GM18867 (cell line): ENCODE measurements at regions not wholly inside any gene's neighbourhood (a gene's known extent, or its start where the extent isn't known, plus 50 kb on each side); places are given as distances from the start of the nearest gene placed in this dataset.

Source experiments
- ATAC-seq: cut with Tn5 transposase; IDR thresholded peaks from one replicate; pipeline ENCODE4 v1.9.1; 2021; ENCODE audit warnings: mild to moderate bottlenecking, moderate library complexity; ENCODE audit not compliant: unreplicated experiment

DNA sequence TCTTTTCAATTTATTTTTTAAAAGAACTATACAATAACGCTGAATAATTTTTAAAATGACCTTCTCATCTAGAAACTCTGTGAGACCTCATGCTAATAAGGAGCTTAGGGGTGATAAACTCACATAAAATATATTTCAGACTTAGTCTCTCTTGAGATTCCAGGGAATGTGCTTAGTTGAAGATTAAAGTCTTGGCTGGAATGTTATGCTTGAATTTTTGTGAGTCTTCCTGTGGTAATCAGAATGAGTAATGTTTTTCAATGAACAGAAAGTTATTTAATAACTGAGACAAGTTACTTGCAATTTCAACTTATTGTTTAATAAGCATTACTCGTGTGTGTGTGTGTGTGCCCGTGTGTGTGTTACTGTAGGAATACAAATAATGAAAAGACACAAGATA, 379.9 kb upstream of the EPHA7 start:
- ATAC-seq, result no peak

DNA sequence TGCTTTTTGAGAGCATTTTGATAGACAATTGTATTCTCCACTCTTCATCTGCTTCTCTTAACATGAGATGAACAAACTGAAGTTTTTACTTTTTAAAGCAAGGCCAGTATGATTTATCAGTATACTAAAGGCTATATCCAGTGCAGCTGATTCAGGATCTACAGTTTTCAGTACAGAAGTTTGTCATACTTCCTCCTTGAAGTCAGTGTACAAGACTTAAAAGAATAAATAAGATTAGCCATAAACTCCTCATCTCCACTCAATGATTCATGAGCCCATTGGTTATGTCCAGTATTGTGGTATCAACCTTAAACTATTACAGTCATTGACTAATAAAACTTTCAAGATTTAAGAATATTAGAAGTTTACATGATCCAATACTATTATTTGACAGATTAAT, 374.8 kb upstream of the EPHA7 start:
- ATAC-seq, result no peak

DNA sequence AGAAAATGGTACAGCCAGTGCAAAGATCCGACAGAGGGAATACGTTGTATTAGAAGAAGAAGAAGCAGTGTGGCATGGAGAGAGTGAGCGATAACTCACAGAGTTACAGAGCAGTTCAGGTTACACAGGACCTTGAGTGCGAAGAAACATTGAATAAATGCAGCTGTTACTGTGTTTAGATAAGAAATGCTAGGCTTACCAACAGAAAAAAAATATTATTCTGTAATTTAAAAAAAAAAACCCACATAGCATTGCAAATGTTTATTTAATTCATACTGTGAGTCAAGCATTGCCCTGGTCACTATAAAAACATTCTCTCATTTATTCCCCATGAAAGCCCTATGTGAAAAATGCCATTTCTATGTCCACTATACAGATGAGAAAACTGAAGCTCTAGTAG, 373.4 kb upstream of the EPHA7 start:
- no peak for ATAC-seq

DNA sequence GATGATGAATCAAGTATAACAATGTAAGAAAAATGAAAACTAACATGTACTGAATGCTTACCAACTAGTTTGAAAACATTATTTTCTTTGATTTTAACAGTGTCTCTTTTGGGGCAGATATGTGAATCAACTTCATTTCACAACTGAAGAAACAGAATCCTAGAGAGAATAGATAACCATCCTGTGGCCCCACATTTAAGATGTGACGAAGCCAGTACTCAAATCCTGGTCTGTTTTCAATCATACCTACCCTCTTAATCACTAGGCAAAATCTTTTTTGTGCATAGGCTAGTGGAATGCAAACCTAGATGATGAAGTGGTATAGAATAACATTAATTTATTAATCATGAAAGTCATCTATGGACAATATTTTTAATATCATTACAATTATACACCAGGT, 371.6 kb upstream of the EPHA7 start:
- ATAC-seq, result no peak

DNA sequence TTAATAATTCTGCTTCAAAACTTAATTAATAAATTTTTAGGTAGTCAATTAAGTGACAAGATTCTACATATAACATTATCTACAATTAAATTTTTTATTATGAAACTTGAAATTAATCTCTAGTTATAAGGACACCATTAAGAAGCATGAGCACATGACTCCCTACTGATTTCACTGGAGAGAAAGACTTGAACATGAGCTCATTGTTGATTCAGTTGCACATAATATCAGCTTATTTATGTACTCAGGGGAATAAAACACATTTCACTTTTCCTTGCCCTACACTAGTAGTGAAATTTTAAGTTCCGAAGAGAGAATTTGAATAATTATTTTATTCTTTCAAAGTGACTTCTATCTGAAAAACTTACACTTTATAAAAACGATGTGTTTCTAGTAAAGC, 370.2 kb upstream of the EPHA7 start:
- no peak for ATAC-seq

DNA sequence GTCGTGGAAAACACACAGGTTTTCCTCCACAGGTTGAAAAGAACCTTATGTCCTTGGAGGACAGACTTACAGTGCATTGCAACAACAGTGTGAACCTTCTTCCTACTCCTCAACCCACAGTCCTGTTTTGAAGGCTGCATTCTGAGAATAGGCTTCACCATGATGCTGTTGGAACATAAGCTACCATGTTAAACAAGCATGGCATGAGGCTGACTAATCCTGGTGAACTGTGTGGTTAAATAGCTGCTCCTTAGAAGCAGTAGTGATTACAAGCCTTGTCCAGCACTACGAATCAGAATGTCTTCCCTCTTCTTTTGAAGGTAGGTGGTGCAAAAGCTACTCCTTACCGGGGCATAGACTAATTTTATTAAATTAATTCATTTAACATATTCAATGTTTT, 368.5 kb upstream of the EPHA7 start:
- ATAC-seq, result no peak

DNA sequence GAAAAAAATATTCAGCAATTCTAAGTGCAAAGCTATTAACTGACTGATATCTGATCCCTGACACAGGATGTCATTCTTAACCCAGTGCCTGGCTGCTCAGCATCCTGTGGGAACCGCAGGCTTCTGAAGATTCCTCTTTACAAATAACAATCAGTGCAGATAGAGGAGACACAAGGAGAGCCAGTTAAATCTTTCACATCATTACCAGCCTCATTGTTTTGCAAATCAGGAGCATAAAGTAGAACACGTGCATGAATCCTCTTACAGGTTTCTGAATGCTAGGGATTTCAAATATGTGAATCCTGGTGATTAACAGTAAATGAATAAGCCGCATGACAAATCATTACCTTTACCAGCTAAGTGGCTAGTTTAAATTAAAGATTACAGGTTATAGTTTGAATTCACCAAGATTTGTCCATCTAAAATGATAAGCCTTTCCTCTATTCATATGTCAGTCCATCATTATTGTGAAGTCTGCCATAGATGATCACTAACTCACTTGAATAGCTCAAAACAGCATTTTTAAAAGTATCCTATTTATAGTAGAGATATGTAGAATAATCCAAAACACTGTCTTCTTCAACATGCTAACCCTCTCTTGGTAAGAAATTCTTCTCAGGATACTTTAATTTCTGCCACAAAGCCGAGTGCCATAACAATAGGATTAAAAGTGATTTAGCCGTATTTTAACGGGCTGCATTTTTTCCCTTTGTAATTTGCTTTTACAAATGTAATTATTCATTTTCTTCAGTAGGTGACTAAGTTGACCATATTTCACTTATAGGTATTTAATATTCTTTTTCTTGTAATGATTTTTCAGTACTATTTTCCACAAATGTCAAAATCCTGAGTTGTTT, 367.3 kb upstream of the EPHA7 start:
- ATAC-seq, result no peak

DNA sequence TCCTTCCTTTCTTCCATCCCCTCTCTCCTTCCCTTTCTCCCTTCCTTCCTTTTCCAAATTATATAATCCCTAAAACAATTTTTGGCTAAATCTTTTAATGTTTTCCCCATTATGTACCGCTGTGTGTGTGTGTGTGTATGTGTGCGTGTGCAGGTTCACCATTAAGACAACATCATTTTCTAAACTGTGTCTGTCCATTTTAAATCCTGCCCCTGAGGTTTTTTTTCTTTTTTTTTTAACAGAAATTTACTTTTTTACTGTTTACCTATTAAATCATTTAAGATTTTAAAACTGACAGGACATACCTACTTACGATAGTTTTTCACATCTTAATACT, 366.3 kb upstream of the EPHA7 start:
- ATAC-seq, result no peak

DNA sequence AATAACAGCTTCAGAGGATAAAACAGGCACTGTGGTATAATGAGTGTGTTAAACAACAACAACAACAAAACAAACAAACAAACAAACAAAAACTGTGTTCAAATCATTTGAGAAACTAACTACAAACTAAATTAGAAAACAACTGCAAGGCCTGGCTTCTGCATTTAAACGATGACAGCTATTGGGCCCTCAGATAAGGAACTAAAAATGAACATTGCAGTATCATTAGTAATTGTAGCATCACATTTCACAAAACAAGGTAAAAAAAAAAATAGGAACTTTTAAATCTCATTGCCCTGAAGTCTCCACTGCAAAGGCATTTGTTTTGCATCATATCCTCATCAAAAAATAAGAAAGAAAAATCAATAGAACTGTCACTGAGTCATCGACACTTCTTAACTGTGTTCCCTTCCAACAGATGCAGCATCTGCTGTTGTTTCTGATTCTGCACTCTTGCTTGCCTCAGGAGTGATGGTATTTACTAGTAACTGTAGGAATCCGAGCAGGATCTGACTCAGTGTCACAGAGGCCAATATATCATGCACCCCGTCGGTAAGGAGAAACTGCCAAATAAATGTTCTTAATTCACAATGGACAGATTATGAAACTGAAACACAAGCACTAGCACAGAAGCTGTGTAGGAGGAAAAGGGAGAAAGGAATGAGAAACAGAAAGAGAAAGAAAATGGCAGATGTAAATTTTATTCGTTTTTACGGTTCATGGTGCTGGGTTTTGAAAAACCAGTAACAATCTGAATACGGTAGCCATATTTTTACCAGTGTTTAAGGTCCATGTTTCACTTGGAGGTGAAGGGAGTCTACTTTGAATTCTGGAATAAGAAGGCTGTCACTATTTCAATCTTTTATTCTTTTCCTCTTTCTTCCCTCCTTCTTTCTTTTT, 365.7 kb upstream of the EPHA7 start:
- ATAC-seq, result peak; percentile 48

DNA sequence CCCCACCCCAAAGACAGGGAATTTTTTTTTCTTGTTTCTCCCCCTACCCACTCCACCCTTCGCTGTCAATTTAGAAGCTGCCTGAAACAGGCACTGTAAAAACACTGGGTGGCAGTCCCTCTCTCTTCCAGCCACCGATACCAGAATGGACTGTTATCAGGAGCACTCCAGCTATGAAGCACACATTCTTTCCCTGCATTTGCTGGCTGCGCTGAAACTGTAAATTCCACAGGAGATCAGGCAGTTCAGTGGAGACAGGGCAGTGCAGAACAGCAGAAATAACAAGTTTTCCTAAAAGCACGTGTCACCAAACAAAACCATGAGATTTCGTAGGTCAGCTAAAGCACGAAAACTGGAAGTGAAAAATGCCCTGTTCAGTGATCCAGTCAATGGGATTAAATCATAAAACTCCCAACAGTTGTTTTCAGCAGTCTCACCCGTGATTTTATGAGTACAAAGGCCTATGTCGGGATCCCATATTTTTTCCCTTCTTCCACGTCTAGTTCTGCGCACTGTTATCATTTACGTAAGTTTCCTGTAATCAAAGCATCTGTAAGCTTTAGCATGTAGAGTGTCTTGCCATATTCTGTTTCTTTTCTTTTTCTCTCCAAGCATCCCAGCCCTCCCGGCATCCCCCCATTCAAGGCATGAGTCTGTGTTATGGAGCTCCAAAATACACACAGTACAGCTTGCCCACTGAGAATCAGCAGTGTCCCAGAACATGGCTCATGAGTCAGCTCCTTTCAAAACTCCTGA, 359.9 kb upstream of the EPHA7 start:
- ATAC-seq, result no peak

DNA sequence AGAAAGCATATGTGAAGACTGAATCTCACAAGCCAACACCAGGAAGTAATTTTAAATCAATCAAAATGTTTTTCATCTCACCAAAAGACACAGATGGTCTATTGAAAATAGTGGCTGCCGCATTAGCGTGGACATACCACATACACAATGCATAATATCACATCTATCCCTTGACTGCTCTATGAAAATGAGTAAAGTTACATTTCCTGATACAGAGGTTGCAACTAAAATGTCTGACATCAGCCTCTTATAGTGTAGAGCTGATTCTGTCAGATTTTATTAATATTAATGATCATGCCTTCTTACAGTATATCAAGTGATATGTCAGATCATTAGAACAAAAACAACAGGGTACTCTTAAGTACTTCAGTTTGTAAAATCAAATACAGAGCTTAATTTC, 339.8 kb upstream of the EPHA7 start:
- ATAC-seq, result no peak

DNA sequence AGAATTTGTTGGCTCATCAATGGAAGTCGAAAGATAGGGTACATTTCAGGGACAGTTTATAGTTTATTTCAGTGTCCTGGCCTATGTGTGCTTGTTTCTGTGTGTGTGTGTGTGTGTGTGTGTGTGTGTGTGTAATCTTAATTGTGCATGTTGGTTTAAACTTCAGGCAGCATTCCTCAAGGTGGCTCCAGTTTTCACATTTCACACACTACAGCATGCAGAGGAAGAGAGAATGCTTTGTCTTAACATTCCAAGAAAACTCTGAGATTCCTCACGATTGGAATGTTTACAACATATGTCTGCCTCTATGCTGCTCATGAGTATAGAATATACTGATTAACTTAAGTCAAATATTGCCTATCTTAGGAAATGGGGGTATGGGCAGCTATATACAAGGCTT, 332.6 kb upstream of the EPHA7 start:
- ATAC-seq, result no peak

DNA sequence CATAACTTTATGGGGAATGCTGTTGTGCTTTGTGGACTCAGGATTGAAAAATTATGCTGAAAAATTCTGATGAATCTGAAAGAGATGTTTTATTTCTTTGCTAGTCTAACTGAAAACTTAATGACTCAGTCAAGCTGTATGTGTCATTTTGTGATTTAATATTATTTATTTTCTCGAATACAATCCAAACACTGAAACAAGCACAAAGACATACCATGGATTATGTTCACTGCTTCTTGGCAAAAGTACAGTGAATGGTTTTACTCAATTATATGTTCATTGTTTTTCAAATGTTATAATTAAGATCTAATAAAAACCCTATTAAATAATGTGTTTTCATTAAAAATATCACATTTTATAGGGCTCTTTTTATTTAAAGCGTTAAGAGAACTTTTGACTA, 330.6 kb upstream of the EPHA7 start:
- no peak for ATAC-seq

DNA sequence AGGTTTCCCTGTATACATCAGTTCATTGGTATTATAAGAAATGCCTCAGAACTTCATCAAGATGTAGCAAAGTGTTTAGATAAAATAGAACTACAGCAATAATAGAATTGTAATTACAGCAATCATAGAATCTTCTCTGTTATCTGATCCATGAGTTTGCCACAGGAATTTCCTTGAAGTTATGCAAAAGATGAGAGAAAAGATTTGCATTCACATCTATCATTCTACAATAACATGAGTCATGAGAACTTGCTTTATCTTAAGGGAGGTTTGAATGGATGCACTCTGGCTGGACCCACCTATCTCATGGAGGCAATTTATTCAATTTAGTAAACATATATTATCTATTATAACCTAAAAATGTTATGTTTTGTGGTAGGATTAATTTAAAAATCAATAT, 329.8 kb upstream of the EPHA7 start:
- no peak for ATAC-seq

DNA sequence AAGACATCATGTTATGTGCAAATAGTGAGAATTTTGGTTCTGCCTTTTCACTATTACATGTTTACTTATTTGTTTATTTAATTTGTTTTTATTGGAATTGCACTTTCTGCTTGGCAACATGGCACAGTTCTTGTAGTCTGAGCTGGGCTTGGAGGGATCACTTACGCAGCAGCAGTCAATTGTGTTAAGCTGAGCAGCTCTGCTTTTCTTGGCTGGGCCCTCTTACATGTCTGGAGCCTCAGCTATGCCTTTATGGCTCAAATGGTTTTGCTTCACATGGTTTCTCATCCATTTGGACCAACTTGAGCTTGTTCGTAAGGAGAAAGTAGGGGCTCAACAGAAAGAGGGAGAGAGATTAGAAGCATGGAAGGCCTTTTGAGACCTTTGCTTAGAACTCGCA, 327.5 kb upstream of the EPHA7 start:
- ATAC-seq, result no peak

DNA sequence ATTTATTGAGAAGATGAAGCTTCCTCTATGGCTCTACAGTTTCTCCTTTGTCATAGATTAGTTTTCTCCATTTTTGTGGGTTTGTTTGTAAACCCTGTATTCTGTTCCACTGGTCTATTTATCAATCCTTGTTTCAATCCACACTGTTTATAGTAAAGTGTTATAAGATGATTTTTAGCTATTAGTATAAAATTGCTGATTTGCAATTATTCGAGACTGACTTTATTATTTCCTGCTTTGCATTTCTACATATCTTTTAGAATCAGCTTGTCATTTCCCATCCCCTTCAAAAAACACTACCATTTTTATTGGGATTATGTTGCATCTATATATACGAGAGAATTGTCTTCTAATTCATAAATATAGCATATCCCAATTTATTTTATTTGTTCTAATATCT, 325.9 kb upstream of the EPHA7 start:
- no peak for ATAC-seq

DNA sequence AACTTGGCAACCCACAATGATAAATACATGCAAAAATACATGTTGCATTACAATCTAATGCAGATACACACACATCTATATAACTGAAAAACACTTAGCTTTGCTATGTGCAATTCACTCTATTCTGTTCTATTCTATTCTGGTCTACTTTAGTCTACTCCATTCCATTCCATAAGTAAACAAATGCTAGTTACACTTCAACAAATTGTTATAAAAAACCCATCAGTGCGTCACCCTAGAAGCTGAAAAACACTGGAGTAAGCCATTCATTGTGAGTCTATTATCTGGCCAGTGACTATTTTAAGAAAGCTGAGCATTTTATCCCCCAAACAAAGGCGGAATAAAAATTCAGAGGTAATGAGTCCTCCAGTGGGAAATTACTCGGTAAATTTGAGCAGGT, 315.7 kb upstream of the EPHA7 start:
- no peak for ATAC-seq

DNA sequence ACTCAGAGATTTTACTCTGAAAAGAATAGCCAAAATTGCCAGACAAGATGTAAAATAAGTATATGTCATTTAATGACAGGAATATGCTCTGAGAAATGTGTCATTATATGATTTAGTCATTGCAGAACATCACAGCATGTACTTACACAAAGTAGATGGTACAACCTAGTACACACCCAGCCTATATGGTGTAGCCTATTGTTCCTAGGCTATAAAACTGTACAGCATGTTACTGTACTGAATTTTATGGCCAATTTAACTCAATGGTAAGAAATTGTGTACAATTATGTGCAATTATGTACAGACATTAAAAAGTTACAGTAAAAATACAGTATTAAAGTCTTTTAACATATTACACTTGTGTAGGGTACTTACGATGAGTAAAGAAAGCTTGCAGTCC, 311.9 kb upstream of the EPHA7 start:
- ATAC-seq, result no peak

DNA sequence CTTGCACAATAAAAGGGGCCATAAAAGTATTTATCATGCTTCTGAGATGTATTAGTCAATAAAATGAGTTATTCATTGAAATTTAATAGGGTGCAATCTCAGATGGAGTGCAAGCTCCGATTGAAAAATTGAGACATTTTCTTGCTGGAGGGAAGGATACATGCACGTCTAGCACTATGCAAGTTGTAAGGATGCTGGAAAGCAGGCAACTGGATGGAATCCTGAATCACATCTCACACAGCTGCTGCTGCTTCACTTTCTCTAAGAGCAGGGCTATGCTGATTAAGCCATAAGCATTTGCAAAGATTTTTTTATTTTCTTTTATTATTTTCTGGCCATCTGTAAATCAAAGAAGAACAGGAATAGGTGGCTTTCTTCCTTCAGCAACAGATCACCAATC, 308.8 kb upstream of the EPHA7 start:
- no peak for ATAC-seq

DNA sequence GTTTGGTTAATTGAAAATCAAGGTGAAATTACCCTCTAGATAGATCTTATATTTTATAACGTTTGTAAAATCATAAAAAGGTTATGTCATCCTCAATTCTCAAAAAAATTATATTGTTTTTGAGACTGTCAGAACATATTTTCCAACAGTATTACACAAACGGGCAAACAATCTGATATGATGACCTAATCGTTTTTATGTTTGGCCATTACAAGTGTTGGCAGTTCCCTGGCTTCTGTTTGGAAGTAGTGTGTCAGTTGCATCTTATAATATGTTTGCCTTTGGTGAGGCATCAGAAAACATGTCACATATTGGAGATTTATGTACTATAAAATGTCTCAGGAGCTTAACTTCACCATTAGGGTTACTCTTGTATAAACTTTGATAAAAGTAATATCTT, 308.1 kb upstream of the EPHA7 start:
- no peak for ATAC-seq

DNA sequence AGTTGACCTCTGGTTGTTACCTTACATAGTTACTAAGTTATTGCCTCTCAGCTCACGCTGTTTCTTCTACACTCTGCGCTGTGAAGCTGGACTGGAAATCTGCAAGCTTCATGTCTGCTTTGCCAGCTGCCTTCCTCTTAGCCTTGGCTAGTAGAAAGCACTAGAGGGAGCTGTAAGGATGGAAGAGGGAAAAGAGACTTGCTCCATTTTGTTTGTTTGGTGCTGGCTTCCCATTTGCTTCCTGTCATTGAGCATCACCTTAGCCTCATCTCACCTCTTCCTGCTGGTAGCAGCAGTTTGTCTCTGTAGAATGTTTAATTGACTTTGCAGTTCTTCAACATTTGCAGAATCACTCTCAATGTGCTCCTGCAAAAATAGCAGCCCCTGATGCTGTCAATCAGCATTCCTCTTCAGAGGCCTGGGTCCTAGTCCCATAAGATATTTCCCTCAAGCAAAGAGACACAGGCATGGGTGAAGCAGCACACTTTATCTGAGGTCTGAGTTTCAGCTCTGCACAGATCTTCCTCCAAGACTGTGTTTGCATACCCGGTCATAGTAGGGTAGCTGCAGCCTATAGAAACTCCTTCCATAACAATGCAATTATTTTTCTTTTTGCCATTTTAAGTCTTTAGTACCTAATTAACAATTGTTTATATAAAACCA, 302.2 kb upstream of the EPHA7 start:
- ATAC-seq, result no peak
